ENCODE measurements at regions not wholly inside any gene's neighbourhood (a gene's known extent, or its start where the extent isn't known, plus 50 kb on each side); places are given as distances from the start of the nearest gene placed in this dataset.

GRCh38 chrX:122910697-122911096 lies 273.4 kb upstream of the GRIA3 start:
- Histone ChIP-seq H3K9me3 (ENCODE audit: insufficient read depth, low read length) (no peaks in the 10 kb centered on the region), H2AFZ (ENCODE audit: low read depth, low read length, severe bottlenecking) (no peak overlapping the region), H3K4me2 (ENCODE audit: low read depth, low read length, poor library complexity, severe bottlenecking) (no peak overlapping the region), H3K9me2 (replicated peaks; ENCODE audit: insufficient read depth, low read length) (no peaks in the 10 kb centered on the region), H3K9ac (ENCODE audit: low read length) (no peak overlapping the region), H3K36me3 (ENCODE audit: low read length) (no peaks in the 10 kb centered on the region), H3K79me2 (ENCODE audit: insufficient read depth, low read length) (no peaks in the 10 kb centered on the region), H3K27me3 (ENCODE audit: low read length) (no peaks in the 10 kb centered on the region), H3K27ac (ENCODE audit: low read depth, low read length) (no peak overlapping the region), H3K4me3 (ENCODE audit: insufficient read depth, low read length, poor library complexity, severe bottlenecking) (no peak overlapping the region), H3F3A (ENCODE audit: insufficient read depth) (no peaks in the 10 kb centered on the region), H4K20me1 (ENCODE audit: low read depth, low read length) (no peaks in the 10 kb centered on the region)
- no peak for TF ChIP-seq EZH2phosphoT487 (conservative IDR thresholded peaks at IDR 0.05; ENCODE audit: low read length)

GRCh38 chrX:122913134-122913533 lies 270.9 kb upstream of the GRIA3 start:
- no peak overlapping the region for H2AFZ ChIP-seq (ENCODE audit: low read depth, low read length, severe bottlenecking)
- no peak overlapping the region for H3K4me3 ChIP-seq (ENCODE audit: insufficient read depth, low read length, poor library complexity, severe bottlenecking)
- no peak overlapping the region for H3K9ac ChIP-seq (ENCODE audit: low read length)
- H3K9me2 ChIP-seq (replicated peaks; ENCODE audit: insufficient read depth, low read length) = no peaks in the 10 kb centered on the region
- H3K4me2 ChIP-seq (ENCODE audit: low read depth, low read length, poor library complexity, severe bottlenecking) = no peak overlapping the region
- no peaks in the 10 kb centered on the region for H3K9me3 ChIP-seq (ENCODE audit: insufficient read depth, low read length)
- no peaks in the 10 kb centered on the region for H3K27me3 ChIP-seq (ENCODE audit: low read length)
- H3F3A ChIP-seq (ENCODE audit: insufficient read depth) = no peaks in the 10 kb centered on the region
- TF ChIP-seq CTCF (IDR thresholded peaks at IDR 0.05; ENCODE audit: insufficient read depth, low read length, poor library complexity, severe bottlenecking) (no peak), EZH2phosphoT487 (conservative IDR thresholded peaks at IDR 0.05; ENCODE audit: low read length) (no peak)
- no peak overlapping the region for H3K27ac ChIP-seq (ENCODE audit: low read depth, low read length)
- H4K20me1 ChIP-seq (ENCODE audit: low read depth, low read length) = no peaks in the 10 kb centered on the region
- H3K79me2 ChIP-seq (ENCODE audit: insufficient read depth, low read length) = no peaks in the 10 kb centered on the region
- no peaks in the 10 kb centered on the region for H3K36me3 ChIP-seq (ENCODE audit: low read length)

GRCh38 chrX:122913764-122914163 lies 270.3 kb upstream of the GRIA3 start:
- Histone ChIP-seq H3K9me3 (ENCODE audit: insufficient read depth, low read length) (no peaks in the 10 kb centered on the region), H3K27ac (ENCODE audit: low read depth, low read length) (no peak overlapping the region), H3K4me3 (ENCODE audit: insufficient read depth, low read length, poor library complexity, severe bottlenecking) (no peak overlapping the region), H3K9ac (ENCODE audit: low read length) (no peak overlapping the region), H2AFZ (ENCODE audit: low read depth, low read length, severe bottlenecking) (no peak overlapping the region), H3K4me2 (ENCODE audit: low read depth, low read length, poor library complexity, severe bottlenecking) (no peak overlapping the region), H4K20me1 (ENCODE audit: low read depth, low read length) (no peaks in the 10 kb centered on the region), H3F3A (ENCODE audit: insufficient read depth) (no peaks in the 10 kb centered on the region), H3K79me2 (ENCODE audit: insufficient read depth, low read length) (no peaks in the 10 kb centered on the region), H3K27me3 (ENCODE audit: low read length) (no peaks in the 10 kb centered on the region), H3K36me3 (ENCODE audit: low read length) (no peaks in the 10 kb centered on the region), H3K9me2 (replicated peaks; ENCODE audit: insufficient read depth, low read length) (no peaks in the 10 kb centered on the region)
- TF ChIP-seq EZH2phosphoT487 (conservative IDR thresholded peaks at IDR 0.05; ENCODE audit: low read length) (no peak), CTCF (IDR thresholded peaks at IDR 0.05; ENCODE audit: insufficient read depth, low read length, poor library complexity, severe bottlenecking) (no peak)

GRCh38 chrX:122914256-122914655 lies 269.8 kb upstream of the GRIA3 start:
- no peaks in the 10 kb centered on the region for H3K79me2 ChIP-seq (ENCODE audit: insufficient read depth, low read length)
- no peaks in the 10 kb centered on the region for H3F3A ChIP-seq (ENCODE audit: insufficient read depth)
- no peak overlapping the region for H2AFZ ChIP-seq (ENCODE audit: low read depth, low read length, severe bottlenecking)
- no peaks in the 10 kb centered on the region for H3K27me3 ChIP-seq (ENCODE audit: low read length)
- no peak overlapping the region for H3K9ac ChIP-seq (ENCODE audit: low read length)
- no peak overlapping the region for H3K27ac ChIP-seq (ENCODE audit: low read depth, low read length)
- H3K9me3 ChIP-seq (ENCODE audit: insufficient read depth, low read length) = no peaks in the 10 kb centered on the region
- no peaks in the 10 kb centered on the region for H4K20me1 ChIP-seq (ENCODE audit: low read depth, low read length)
- H3K36me3 ChIP-seq (ENCODE audit: low read length) = no peaks in the 10 kb centered on the region
- no peak overlapping the region for H3K4me3 ChIP-seq (ENCODE audit: insufficient read depth, low read length, poor library complexity, severe bottlenecking)
- H3K9me2 ChIP-seq (replicated peaks; ENCODE audit: insufficient read depth, low read length) = no peaks in the 10 kb centered on the region
- H3K4me2 ChIP-seq (ENCODE audit: low read depth, low read length, poor library complexity, severe bottlenecking) = no peak overlapping the region
- TF ChIP-seq EZH2phosphoT487 (conservative IDR thresholded peaks at IDR 0.05; ENCODE audit: low read length) = no peak
- TF ChIP-seq CTCF (IDR thresholded peaks at IDR 0.05; ENCODE audit: insufficient read depth, low read length, poor library complexity, severe bottlenecking) = no peak
